Esophagus squamous epithelium (tissue), 5 donors: ENCODE measurements at regions not wholly inside any gene's neighbourhood (a gene's known extent, or its start where the extent isn't known, plus 50 kb on each side); places are given as distances from the start of the nearest gene placed in this dataset.

Source experiments
- DNase-seq: peaks from one replicate; lab custom pipeline; 2025; lab: John Stamatoyannopoulos, UW
- H3K27ac ChIP-seq, 4 donors: fragments of 200-600 bp; sonication (generic); one replicate each; pipeline ENCODE4 v1.5.1; 2016 to 2019; ENCODE audit warnings: mild to moderate bottlenecking in 1 of 4
- H3K27me3 ChIP-seq, 4 donors: fragments of 200-600 bp; sonication (generic); 1 replicate in 3 of 4; 2 replicates in 1 of 4; pipeline versions ENCODE4 v1.5.1 to v1.6.0; 2017 to 2021; ENCODE audit warnings: antibody characterized with exemption in 1 of 4
- H3K36me3 ChIP-seq, 3 donors: fragments of 200-600 bp; sonication (generic); one replicate each; pipeline ENCODE4 v1.5.1; 2016 to 2019
- H3K4me1 ChIP-seq, 3 donors: fragments of 200-600 bp; sonication (generic); one replicate each; pipeline ENCODE4 v1.5.1; 2017 to 2019
- H3K4me3 ChIP-seq, 4 donors: fragments of 200-600 bp; sonication (generic); 1 replicate in 3 of 4; 2 replicates in 1 of 4; pipeline ENCODE4 v1.5.1; 2016 to 2019; ENCODE audit warnings: mild to moderate bottlenecking in 2 of 4, moderate library complexity in 1 of 4
- H3K9me3 ChIP-seq, 3 donors: fragments of 200-600 bp; sonication (generic); one replicate each; pipeline ENCODE4 v1.5.1; 2016 to 2019
- POLR2A ChIP-seq, 4 donors: fragments of 450-650 bp; IDR thresholded peaks; one replicate each; pipeline ENCODE4 v1.6.1; 2017; ENCODE audit warnings: antibody characterized with exemption in 4 of 4, mild to moderate bottlenecking in 4 of 4, moderate library complexity in 3 of 4
- WGBS, 2 donors: methylation state at CpG; one replicate each; pipeline ENCODE4 v1.1.5; 2018; 5-methylcytosine and 5-hydroxymethylcytosine counted together
- intact Hi-C: fragments of 100-400 bp; cut with DNase I; formaldehyde crosslinking; loops from one replicate; pipeline ENCODE4 v1.15.0; 2022
- TF ChIP-seq, protein P1 (sequence below), 6 experiments: fragments of 450-650 bp in 4 of 6; fragments of 200-600 bp in 2 of 6; sonication (generic) in 2 of 6; IDR thresholded peaks; one replicate each; pipeline ENCODE4 v1.5.1; 2016 to 2019; ENCODE audit warnings: antibody characterized with exemption in 6 of 6, mild to moderate bottlenecking in 4 of 6, moderate library complexity in 4 of 6
- donor health status: DM: yes; HTN: yes; CAD: no.

- Histone ChIP-seq H3K27ac (no peak overlapping the region), H3K4me3 (no peak overlapping the region), H3K36me3 (no peaks in the 10 kb centered on the region), H3K27me3 (no peaks in the 10 kb centered on the region), H3K4me1 (no peaks in the 10 kb centered on the region), H3K9me3 (no peaks in the 10 kb centered on the region)
- TF ChIP-seq POLR2A (IDR thresholded peaks at IDR 0.05) = no peak
- whole genome bisulfite sequencing, 2 donors = 72 to 74% methylated on average over 6 of the region's 6 CpGs
- intact Hi-C loops = no loop called here
- DNase-seq = no peak
Measured at GRCh38 chr13:76634431-76635191, 251.6 kb downstream of the KCTD12 start.

DNA sequence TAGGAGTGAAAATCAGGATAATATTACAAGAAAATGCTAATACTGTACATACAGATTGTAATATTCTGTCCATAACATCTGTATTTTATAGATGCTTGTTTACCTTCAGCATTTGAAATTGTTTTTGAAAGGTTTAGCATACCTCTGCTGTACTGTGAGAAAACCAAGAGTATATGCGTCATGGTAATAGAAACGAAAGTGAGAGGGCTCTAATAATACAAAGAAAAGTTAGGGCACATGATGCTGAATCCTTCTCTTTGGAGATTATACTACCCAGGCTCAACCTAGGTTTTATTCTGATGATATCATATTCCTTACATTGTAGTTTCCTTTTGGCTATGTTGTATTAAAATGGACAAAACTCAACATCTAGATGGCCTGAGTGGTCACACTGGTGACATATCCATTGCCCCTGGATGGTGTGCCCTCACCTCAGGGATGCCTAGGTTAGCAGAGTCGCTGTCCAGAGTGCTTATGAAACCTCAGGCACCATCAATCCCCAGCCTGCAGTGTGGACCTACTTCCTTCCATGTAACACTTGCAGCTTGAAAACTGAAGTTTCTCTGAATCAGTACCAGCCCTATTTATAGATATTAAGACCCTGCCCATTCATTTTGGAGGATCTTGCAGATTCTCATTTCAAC, 253.7 kb downstream of the KCTD12 start:
- no peaks in the 10 kb centered on the region for H3K36me3 ChIP-seq
- no peaks in the 10 kb centered on the region for H3K9me3 ChIP-seq
- H3K4me3 ChIP-seq = no peak overlapping the region
- intact Hi-C loops = no loop called here
- WGBS, 2 donors = 50 to 66% methylated on average over 3 of the region's 3 CpGs
- TF ChIP-seq POLR2A (IDR thresholded peaks at IDR 0.05) = no peak
- TF ChIP-seq, protein P1, sequence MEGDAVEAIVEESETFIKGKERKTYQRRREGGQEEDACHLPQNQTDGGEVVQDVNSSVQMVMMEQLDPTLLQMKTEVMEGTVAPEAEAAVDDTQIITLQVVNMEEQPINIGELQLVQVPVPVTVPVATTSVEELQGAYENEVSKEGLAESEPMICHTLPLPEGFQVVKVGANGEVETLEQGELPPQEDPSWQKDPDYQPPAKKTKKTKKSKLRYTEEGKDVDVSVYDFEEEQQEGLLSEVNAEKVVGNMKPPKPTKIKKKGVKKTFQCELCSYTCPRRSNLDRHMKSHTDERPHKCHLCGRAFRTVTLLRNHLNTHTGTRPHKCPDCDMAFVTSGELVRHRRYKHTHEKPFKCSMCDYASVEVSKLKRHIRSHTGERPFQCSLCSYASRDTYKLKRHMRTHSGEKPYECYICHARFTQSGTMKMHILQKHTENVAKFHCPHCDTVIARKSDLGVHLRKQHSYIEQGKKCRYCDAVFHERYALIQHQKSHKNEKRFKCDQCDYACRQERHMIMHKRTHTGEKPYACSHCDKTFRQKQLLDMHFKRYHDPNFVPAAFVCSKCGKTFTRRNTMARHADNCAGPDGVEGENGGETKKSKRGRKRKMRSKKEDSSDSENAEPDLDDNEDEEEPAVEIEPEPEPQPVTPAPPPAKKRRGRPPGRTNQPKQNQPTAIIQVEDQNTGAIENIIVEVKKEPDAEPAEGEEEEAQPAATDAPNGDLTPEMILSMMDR (IDR thresholded peaks at IDR 0.05) = no peak
- no peaks in the 10 kb centered on the region for H3K27me3 ChIP-seq
- no peak overlapping the region for H3K27ac ChIP-seq
- no peaks in the 10 kb centered on the region for H3K4me1 ChIP-seq
- DNase-seq = no peak

DNA sequence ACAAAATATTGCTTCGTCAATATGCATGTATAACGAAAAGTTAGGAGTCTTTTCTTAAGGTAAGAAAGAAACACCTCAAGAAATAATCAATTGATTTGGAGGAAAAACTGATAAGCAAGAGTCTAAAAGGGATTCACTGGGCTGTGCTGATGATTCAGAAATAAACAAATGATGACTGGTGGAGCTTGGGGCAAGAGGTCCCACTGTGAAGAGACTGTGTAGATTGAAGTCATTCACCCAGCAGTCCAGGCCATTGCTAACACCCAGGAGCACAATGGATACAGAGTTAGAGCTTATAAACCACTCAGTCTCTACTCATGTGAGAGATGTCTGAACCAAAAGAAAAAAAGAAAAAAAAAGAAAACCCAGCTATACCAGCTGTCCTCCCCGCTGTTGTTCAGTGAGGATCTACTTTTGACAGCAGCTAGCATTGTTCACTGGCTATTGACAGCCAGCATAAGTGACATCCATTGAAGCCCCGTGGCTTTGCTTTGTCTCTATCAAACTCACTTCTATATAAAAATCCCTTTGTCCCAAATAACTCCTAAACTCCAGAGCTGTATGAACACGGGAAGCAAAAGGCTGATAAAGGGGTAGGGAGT, 255.5 kb downstream of the KCTD12 start:
- no peak for TF ChIP-seq POLR2A (IDR thresholded peaks at IDR 0.05)
- TF ChIP-seq, protein P1 (IDR thresholded peaks at IDR 0.05) = no peak
- no peaks in the 10 kb centered on the region for H3K27me3 ChIP-seq
- no peaks in the 10 kb centered on the region for H3K9me3 ChIP-seq
- no peaks in the 10 kb centered on the region for H3K4me1 ChIP-seq
- H3K4me3 ChIP-seq = no peak overlapping the region
- intact Hi-C loops = no loop called here
- no peaks in the 10 kb centered on the region for H3K36me3 ChIP-seq
- WGBS, 2 donors = 72 to 75% methylated on average over 5 of the region's 5 CpGs
- no peak for DNase-seq
- H3K27ac ChIP-seq = no peak overlapping the region

GRCh38 chr13:76622315-76623040, 263.7 kb downstream of the KCTD12 start:
- WGBS, 2 donors = 60 to 64% methylated on average over 1 of the region's 1 CpG
- no peak overlapping the region for H3K27ac ChIP-seq
- DNase-seq = no peak

DNA sequence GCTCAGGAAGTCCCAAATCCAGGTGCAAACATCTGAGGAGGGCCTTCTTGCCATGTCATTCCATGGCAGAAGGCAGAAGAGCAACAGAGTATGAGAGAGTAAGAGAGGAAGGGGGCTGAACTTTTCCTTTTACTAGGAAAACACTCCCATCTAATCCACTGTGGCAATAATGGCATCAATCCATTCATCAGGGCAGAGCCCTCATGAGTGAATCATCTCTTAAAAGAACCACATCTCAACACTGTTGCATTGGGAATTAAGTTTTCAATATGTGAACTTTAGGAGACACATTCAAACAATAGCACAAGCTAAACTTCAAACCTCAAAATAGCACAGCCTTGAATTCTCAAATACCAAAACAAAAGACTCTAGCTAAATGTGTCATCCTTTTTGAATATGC, 264.5 kb downstream of the KCTD12 start:
- Histone ChIP-seq H3K4me1 (peaks cover 0 to 11% (median 0%) of the 10 kb centered on the region in 3 donors), H3K36me3 (no peaks in the 10 kb centered on the region), H3K27ac (no peak overlapping the region), H3K9me3 (no peaks in the 10 kb centered on the region), H3K4me3 (no peak overlapping the region), H3K27me3 (no peaks in the 10 kb centered on the region)
- intact Hi-C loops = no loop called here
- TF ChIP-seq POLR2A (IDR thresholded peaks at IDR 0.05) = no peak
- TF ChIP-seq, protein P1 (IDR thresholded peaks at IDR 0.05) = no peak
- DNase-seq = no peak

More at GRCh38 chr13:76622315-76623040, 263.7 kb downstream of the KCTD12 start:
- Histone ChIP-seq H3K4me3 (no peak overlapping the region), H3K4me1 (peaks cover 0 to 11% (median 0%) of the 10 kb centered on the region in 3 donors), H3K9me3 (no peaks in the 10 kb centered on the region), H3K36me3 (no peaks in the 10 kb centered on the region), H3K27me3 (no peaks in the 10 kb centered on the region)
- TF ChIP-seq, protein P1 (IDR thresholded peaks at IDR 0.05) = no peak
- no peak for TF ChIP-seq POLR2A (IDR thresholded peaks at IDR 0.05)
- intact Hi-C loops = no loop called here
